GM10266 (cell line): ENCODE measurements at regions not wholly inside any gene's neighbourhood (a gene's known extent, or its start where the extent isn't known, plus 50 kb on each side); places are given as distances from the start of the nearest gene placed in this dataset.
"Not testable (repeated sequence)": the region's sequence is repeated elsewhere in the genome, so short reads cannot be mapped to it uniquely, and the experiment has no call there.

Experiments
- DNase-seq: peaks from one replicate; pipeline ENCODE4 v3.0.0; 2012; ENCODE audit errors: extremely low spot score
- TF ChIP-seq, protein P1 (sequence below): IDR thresholded peaks from 2 replicates; pipeline ENCODE4 v1.5.1; 2012; ENCODE audit warnings: mild to moderate bottlenecking, low read depth; ENCODE audit not compliant: control insufficient read depth, insufficient read depth; ENCODE audit errors: missing control alignments

DNA sequence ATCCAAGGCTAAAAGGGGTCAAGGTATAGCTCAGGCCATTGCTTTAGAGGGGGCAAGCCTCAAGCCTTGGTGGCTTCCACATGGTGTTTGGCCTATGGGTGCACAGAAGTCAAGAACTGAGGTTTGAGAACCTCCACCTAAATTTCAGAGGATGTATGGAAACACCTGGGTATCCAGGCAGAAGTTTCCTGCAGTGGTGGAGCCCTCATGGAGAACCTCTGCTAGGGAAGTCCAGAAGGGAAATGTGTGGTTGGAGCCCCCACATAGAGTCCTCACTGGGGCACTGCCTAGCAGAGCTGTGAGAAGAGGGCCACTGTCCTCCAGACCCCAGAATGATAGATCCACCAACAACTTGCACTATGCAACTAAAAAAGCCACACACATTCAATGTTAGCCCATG is 678.7 kb upstream of the ADGRB3 start:
- no peak for DNase-seq
- TF ChIP-seq, protein P1, sequence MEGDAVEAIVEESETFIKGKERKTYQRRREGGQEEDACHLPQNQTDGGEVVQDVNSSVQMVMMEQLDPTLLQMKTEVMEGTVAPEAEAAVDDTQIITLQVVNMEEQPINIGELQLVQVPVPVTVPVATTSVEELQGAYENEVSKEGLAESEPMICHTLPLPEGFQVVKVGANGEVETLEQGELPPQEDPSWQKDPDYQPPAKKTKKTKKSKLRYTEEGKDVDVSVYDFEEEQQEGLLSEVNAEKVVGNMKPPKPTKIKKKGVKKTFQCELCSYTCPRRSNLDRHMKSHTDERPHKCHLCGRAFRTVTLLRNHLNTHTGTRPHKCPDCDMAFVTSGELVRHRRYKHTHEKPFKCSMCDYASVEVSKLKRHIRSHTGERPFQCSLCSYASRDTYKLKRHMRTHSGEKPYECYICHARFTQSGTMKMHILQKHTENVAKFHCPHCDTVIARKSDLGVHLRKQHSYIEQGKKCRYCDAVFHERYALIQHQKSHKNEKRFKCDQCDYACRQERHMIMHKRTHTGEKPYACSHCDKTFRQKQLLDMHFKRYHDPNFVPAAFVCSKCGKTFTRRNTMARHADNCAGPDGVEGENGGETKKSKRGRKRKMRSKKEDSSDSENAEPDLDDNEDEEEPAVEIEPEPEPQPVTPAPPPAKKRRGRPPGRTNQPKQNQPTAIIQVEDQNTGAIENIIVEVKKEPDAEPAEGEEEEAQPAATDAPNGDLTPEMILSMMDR = no peak

DNA sequence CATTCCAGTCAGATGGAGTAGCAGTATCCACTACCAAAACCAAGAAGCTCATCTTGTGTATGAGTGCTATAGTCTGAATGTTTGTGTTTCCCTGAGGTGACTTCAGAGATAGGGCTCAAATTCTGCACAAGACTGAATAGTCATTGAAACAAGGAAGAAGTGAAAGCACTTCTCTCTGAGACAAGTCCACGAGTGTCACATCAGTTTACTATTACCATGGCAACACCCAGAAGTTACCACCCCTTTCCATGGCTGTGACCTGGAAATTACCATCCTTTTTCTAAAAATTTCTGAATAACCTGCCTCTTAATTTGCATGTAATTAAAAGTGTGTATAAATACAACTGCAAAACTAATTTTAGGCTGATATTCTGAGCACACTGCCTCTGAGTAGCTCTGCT is 682.1 kb upstream of the ADGRB3 start:
- TF ChIP-seq, protein P1 = no peak
- no peak for DNase-seq

DNA sequence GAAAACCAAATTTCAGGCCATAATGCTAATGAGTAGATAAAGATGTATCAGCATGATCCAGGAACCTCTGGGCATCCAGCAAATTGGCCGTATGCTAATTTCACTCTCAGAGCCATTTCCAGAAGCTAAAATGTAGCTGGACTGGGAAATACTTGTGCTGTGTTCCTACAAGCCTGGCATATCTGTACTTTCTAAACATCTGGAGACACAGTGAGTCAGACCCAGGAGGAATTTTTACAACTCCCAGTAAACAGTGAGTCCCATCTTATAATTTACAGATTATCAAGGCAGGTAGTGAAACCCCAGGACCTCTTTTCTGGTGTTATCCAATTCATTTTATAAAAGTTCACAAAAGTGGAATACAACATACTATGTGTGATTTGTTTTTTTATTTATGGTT is 683.0 kb upstream of the ADGRB3 start:
- no peak for DNase-seq
- TF ChIP-seq, protein P1 = no peak

DNA sequence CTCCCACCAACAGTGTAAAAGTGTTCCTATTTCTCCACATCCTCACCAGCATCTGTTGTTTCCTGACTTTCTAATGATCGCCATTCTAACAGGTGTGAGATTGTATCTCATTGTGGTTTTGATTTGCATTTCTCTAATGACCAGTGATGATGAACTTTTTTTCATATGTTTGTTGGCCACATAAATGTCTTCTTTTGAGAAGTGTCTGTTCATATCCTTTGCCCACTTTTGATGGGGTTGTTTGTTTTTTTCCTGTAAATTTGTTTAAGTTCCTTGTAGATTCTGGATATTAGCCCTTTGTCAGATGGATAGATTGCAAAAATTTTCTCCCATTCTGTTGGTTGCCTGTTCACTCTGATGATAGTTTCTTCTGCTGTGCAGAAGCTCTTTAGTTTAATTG is 687.3 kb upstream of the ADGRB3 start:
- not testable (repeated sequence) for DNase-seq

DNA sequence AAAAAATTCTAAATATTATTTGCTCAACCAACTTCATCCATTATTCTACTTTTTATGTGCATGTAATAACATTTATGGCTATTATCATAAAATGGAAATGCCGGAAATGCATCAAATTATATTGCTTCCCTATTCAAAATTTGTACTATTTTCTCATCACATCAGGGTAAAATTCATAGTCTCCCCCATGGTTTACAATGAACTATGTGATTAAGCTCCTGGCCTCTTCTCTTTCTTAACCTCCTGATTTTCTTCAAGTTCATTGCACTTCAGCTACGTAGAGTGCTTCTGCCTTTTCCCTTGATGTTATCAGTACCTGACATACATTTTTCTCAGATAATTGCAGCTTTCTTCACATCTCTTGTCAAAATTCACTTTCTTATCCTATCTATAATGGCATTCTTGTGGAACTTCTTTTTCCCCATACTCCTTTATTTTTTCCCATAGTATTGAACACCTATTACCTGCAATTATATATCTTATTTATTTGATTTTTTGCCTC is 699.1 kb upstream of the ADGRB3 start:
- TF ChIP-seq, protein P1 = no peak
- no peak for DNase-seq

DNA sequence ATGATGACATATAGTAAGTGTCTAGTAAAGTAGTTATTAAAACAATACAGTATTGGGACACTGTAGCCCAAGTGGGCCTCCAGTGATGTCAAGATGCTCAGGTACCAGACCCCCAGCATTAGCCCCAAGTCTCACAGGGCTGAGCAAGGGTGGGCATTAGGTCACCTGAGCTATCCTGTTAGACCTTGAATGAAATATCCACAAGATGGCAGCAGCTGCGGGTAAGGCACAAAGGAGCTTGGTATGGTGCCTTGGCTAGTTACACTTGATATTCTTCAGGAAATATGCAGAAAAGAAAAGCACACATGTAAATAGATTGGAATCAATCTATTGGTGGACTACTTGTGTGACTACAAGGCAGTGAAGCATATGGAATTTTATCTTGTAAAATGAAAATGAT is 701.8 kb upstream of the ADGRB3 start:
- TF ChIP-seq, protein P1 = peak; percentile 52
- peak; percentile 2 for DNase-seq

DNA sequence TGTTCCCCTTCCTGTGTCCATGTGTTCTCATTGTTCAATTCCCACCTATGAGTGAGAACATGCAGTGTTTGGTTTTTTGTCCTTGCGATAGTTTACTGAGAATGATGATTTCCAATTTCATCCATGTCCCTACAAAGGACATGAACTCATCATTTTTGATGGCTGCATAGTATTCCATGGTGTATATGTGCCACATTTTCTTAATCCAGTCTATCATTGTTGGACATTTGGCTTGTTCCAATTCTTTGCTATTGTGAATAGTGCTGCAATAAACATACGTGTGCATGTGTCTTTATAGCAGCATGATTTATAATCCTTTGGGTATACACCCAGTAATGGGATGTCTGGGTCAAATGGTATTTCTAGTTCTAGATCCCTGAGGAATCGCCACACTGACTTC is 712.5 kb upstream of the ADGRB3 start:
- DNase-seq = not testable (repeated sequence)

DNA sequence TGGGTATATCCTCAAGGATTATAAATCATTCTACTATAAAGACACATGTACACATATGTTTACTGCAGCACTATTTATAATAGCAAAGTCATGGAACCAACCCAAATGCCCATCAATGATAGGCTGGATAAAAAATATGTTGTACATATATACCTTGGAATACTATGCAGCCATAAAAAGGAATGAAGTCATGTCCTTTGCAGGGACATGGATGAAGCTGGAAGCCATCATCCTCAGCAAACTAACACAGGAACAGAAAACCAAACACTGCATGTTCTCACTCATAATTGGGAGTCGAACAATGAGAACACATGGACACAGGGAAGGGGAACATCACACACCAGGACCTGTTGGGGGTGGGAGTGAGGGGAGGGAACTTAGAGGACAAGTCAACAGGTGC is 715.0 kb upstream of the ADGRB3 start:
- not testable (repeated sequence) for DNase-seq

DNA sequence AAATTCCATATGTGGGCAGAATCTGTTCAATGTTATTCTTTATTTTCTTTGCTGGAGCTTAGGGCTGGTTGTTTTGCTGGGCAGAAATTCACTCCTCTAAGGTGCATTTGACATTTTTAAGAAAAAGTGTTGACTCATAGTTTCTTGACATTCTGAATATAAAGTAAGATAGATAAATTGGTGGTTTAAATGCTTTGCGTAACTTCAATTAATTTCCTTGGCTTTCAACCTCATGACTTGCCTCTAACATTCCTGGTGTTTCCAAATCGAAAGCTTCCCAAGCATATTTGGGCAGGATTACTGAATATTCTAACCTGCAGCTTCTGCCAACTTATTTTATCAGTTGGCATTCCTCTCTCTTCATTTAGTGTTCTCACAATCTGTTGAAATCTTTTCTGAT is 718.7 kb upstream of the ADGRB3 start:
- TF ChIP-seq, protein P1 = no peak
- DNase-seq = no peak
